SK-N-MC (cell line): ENCODE measurements at regions not wholly inside any gene's neighbourhood (a gene's known extent, or its start where the extent isn't known, plus 50 kb on each side); places are given as distances from the start of the nearest gene placed in this dataset.

Experiments
- EZH2 ChIP-seq: fragments of 200-600 bp; sonication (generic); IDR thresholded peaks from one replicate; pipeline ENCODE4 v1.6.1; 2017; ENCODE audit warnings: antibody characterized with exemption
- POLR2AphosphoS5 ChIP-seq: IDR thresholded peaks from 2 replicates; pipeline ENCODE4 v1.6.1; 2012; ENCODE audit warnings: mild to moderate bottlenecking, low read depth, low read length, borderline replicate concordance

DNA sequence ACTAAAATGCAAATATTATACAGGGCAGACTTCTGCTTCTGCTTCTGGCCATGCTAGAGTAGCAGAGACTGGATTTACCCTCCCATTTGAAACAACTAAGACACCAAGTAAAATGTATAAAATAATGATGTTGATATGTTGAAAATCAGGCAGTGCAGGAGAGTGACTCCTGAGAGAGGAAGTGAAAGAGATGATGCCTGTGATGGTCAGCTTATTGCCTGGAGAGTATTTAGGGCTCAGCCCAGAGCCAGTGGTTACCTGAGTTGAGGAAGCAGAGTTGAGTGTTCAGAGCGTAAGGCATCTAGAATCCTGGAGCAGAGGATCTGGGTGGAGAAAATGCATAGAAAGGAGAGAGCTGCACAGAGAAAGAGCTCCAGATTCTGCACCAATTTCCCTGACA is 131.8 kb upstream of the C14orf180 start:
- TF ChIP-seq POLR2AphosphoS5, result no peak
- no peak for TF ChIP-seq EZH2
